GM12891 (cell line): ENCODE measurements at regions not wholly inside any gene's neighbourhood (a gene's known extent, or its start where the extent isn't known, plus 50 kb on each side); places are given as distances from the start of the nearest gene placed in this dataset.

Experiments
- POLR2A ChIP-seq: IDR thresholded peaks from 2 replicates; pipeline ENCODE4 v1.6.1; 2011; ENCODE audit warnings: low read depth, low read length, control low read depth
- POLR2AphosphoS5 ChIP-seq: IDR thresholded peaks from 2 replicates; pipeline ENCODE4 v1.6.1; 2011; ENCODE audit warnings: low read depth, low read length, control low read depth
- TAF1 ChIP-seq: IDR thresholded peaks from 2 replicates; pipeline ENCODE4 v1.6.1; 2011; ENCODE audit warnings: low read depth, low read length, control low read depth

DNA sequence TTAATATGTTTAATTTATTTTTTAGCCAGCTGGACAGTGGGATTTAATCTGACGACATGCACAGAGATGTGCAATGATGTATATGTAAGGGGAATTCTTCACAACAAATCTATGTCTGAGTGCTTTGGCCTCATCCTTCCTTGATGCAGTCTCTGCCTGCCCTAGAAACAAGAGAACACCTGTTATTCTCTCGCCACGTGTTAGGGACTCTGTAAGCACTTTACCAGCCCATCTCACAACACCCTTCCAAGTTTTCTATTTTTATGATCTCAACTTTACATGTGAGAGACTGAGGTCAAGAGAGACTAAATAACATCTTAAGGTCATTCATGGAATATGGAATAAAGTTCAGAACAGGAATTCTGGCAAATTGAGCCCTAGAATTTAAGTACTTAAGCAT, 123.0 kb upstream of the GAS1 start:
- no peak for TF ChIP-seq POLR2A
- TF ChIP-seq POLR2AphosphoS5, result no peak
- no peak for TF ChIP-seq TAF1
